Lower leg skin (tissue), 4 donors: ENCODE measurements at regions not wholly inside any gene's neighbourhood (a gene's known extent, or its start where the extent isn't known, plus 50 kb on each side); places are given as distances from the start of the nearest gene placed in this dataset.

ENCODE experiments used
- DNase-seq, 2 donors: peaks; one replicate each; pipeline ENCODE4 v3.0.0-alpha.2; 2019; ENCODE audit warnings: low spot score in 2 of 2
- H3K4me3 ChIP-seq: fragments of 200-600 bp; sonication (generic); 2 replicates; pipeline ENCODE4 v1.5.1; 2017; ENCODE audit warnings: mild to moderate bottlenecking, low read depth; ENCODE audit not compliant: poor library complexity, severe bottlenecking
- POLR2A ChIP-seq, 2 donors: fragments of 450-650 bp; IDR thresholded peaks; one replicate each; pipeline ENCODE4 v1.6.1; 2016 to 2017; ENCODE audit warnings: antibody characterized with exemption in 2 of 2, mild to moderate bottlenecking in 1 of 2, moderate library complexity in 1 of 2
- WGBS, 2 donors: methylation state at CpG; one replicate each; pipeline ENCODE4 v1.1.5; 2018; 5-methylcytosine and 5-hydroxymethylcytosine counted together
- intact Hi-C: fragments of 100-400 bp; cut with DNase I; formaldehyde crosslinking; loops from one replicate; pipeline ENCODE4 v1.15.0; 2023; ENCODE audit warnings: low total_unique reads
- TF ChIP-seq, protein P1 (sequence below), 3 donors: fragments of 450-650 bp; IDR thresholded peaks; one replicate each; pipeline ENCODE4 v1.5.1; 2016; ENCODE audit warnings: antibody characterized with exemption in 3 of 3, mild to moderate bottlenecking in 3 of 3, moderate library complexity in 2 of 3

DNA sequence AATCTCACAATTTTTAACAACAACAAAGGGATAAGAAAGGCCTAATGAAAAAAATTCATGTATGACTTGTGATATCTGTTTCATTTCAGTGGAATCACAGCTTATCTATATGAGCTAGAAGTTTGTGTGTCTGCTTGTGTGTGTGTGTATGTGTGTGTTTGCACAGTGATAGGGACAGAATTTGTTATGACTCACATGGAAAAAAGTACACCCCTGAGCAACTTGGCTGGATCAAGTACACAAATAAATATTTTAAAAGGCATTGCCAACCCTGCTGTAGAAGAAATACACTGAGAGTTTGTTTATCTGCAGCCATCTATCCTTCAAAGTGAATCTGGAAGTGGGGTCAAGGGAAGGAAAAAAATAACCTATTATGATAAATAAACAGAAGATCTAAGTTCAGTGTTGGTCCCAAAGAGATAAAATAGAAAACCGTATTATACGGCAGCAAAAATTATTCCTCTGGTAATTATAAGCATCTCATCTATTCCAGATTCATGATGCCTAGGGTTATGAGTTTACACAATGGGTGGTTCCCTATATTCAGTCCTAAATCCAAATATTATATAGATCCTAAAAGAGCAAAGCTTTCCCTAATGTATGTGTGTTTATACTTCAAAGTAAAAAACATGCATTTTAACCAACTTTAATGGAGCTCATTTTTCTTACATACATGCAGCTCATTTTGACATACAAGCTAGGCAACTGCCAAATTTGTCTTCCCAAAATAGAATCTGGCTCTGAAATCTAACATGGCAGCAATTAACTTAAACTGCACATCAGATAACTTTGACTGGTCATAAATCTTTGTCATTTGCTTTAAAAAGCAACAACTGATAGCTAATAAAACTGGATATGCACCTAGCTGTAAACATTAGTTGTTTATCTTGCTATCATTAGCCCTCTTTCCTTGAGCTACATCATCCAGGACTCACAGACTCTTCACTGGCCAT, 420.6 kb downstream of the IRS1 start:
- DNase-seq, result no peak
- H3K4me3 ChIP-seq, result no peak overlapping the region
- no peak for TF ChIP-seq POLR2A (IDR thresholded peaks at IDR 0.05)
- TF ChIP-seq, protein P1, sequence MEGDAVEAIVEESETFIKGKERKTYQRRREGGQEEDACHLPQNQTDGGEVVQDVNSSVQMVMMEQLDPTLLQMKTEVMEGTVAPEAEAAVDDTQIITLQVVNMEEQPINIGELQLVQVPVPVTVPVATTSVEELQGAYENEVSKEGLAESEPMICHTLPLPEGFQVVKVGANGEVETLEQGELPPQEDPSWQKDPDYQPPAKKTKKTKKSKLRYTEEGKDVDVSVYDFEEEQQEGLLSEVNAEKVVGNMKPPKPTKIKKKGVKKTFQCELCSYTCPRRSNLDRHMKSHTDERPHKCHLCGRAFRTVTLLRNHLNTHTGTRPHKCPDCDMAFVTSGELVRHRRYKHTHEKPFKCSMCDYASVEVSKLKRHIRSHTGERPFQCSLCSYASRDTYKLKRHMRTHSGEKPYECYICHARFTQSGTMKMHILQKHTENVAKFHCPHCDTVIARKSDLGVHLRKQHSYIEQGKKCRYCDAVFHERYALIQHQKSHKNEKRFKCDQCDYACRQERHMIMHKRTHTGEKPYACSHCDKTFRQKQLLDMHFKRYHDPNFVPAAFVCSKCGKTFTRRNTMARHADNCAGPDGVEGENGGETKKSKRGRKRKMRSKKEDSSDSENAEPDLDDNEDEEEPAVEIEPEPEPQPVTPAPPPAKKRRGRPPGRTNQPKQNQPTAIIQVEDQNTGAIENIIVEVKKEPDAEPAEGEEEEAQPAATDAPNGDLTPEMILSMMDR (IDR thresholded peaks at IDR 0.05), result no peak
- intact Hi-C loops, result no loop called here
- WGBS, 2 donors, result 37 to 38% methylated on average over 2 of the region's 2 CpGs

DNA sequence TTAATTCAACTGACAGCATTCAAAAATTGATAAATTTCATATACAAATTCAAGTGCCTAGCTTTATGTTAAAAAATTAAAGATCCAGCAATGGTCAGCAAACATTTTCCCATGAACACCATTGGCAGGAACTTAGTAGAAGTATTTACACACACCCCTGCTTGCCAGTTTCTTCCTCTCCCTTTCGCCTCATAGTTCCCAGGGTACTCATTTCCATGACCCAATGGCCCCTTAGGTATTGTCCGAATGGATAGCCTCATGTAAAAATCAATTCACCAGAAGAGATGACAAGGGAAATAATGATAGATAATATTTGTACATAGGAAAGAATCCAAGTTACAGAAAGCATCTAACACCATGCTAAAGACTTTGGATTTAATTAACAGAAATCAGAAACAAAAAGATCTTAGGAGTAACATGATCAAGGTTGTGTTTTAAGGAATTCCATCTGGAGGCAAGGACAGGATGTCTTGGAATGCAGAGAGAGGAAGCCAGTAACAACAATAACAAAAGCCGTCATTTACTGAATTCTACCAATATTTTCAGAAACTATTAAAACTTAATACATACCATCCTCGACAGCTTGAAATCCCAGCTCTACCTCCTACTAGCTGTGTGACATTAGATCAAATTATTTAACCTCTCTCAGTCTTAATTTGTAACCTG, 423.0 kb downstream of the IRS1 start:
- TF ChIP-seq, protein P1 (IDR thresholded peaks at IDR 0.05), result no peak
- intact Hi-C loops, result no loop called here
- DNase-seq, result no peak
- WGBS, 2 donors, result 48 to 64% methylated on average over 4 of the region's 4 CpGs
- H3K4me3 ChIP-seq, result no peak overlapping the region

GRCh38 chr2:226366920-226367319, 432.7 kb downstream of the IRS1 start:
- H3K4me3 ChIP-seq, result no peak overlapping the region
- no peak for DNase-seq
- TF ChIP-seq, protein P1 (IDR thresholded peaks at IDR 0.05), result no peak
- no peak for TF ChIP-seq POLR2A (IDR thresholded peaks at IDR 0.05)
- 88% methylated on average over 7 of the region's 7 CpGs for WGBS, 2 donors
- intact Hi-C loops, result no loop called here

- no peak overlapping the region for H3K4me3 ChIP-seq
- intact Hi-C loops, result no loop called here
- TF ChIP-seq, protein P1 (IDR thresholded peaks at IDR 0.05), result no peak
- no peak for TF ChIP-seq POLR2A (IDR thresholded peaks at IDR 0.05)
- no peak for DNase-seq
Observed at GRCh38 chr2:226364217-226364616, 435.4 kb downstream of the IRS1 start.

DNA sequence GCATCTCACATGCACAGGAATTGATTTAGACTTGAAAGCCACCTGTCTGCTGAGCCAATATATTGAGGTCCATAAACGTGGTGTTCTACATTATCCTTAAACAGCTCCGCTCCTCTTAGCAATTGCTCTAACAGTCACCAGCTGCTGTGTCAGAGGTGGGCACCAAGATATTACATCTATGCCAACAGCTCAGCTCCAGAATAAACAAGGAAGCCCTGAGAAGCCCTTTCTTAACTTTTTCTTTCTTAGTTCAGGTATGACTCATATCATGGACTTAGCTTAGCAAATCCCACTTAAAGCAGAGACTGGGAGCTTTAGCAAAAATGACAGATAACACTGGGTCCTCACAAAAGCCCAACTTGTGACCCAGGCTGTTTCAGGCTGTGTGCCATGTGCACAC, 436.6 kb downstream of the IRS1 start:
- no peak overlapping the region for H3K4me3 ChIP-seq
- intact Hi-C loops, result no loop called here
- WGBS, 2 donors, result 73 to 79% methylated on average over 2 of the region's 2 CpGs
- no peak for DNase-seq
- TF ChIP-seq, protein P1 (IDR thresholded peaks at IDR 0.05), result no peak
- no peak for TF ChIP-seq POLR2A (IDR thresholded peaks at IDR 0.05)
